ENCODE measurements at regions not wholly inside any gene's neighbourhood (a gene's known extent, or its start where the extent isn't known, plus 50 kb on each side); places are given as distances from the start of the nearest gene placed in this dataset.

DNA sequence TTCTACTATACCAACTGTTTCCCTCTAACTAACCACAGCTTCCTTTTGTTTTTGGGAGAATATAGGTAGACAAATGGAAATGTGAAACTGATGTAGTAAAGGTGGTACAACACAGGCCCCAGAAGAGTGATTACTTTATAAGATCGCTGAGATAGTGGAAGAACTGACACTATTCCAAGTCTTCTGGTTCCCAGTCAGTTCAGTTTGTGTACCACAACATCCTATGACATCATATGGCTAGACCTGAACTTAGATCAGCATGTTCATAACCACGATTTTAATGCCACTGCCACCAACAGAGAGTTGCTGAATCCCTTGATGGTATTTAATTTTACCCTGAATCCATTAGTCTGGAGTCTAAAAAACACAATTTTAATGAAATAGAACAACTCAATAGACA is 328.9 kb downstream of the GPD2 start:
- TF ChIP-seq CHD1 (IDR thresholded peaks at IDR 0.05; ENCODE audit: low read depth, low read length) (no peak), SMC3 (IDR thresholded peaks at IDR 0.05; ENCODE audit: low read depth, low read length) (no peak), POLR2A (IDR thresholded peaks at IDR 0.05; ENCODE audit: low read depth, low read length) (no peak), ELK1 (IDR thresholded peaks at IDR 0.05; ENCODE audit: borderline replicate concordance, low read depth, low read length) (no peak), BHLHE40 (IDR thresholded peaks at IDR 0.05; ENCODE audit: low read depth, low read length) (no peak), MXI1 (IDR thresholded peaks at IDR 0.05; ENCODE audit: borderline replicate concordance, low read depth, low read length) (no peak)
- TF ChIP-seq, protein P1, sequence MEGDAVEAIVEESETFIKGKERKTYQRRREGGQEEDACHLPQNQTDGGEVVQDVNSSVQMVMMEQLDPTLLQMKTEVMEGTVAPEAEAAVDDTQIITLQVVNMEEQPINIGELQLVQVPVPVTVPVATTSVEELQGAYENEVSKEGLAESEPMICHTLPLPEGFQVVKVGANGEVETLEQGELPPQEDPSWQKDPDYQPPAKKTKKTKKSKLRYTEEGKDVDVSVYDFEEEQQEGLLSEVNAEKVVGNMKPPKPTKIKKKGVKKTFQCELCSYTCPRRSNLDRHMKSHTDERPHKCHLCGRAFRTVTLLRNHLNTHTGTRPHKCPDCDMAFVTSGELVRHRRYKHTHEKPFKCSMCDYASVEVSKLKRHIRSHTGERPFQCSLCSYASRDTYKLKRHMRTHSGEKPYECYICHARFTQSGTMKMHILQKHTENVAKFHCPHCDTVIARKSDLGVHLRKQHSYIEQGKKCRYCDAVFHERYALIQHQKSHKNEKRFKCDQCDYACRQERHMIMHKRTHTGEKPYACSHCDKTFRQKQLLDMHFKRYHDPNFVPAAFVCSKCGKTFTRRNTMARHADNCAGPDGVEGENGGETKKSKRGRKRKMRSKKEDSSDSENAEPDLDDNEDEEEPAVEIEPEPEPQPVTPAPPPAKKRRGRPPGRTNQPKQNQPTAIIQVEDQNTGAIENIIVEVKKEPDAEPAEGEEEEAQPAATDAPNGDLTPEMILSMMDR (conservative IDR thresholded peaks at IDR 0.05; ENCODE audit: low read depth, low read length): no peak
- TF ChIP-seq, protein P2, sequence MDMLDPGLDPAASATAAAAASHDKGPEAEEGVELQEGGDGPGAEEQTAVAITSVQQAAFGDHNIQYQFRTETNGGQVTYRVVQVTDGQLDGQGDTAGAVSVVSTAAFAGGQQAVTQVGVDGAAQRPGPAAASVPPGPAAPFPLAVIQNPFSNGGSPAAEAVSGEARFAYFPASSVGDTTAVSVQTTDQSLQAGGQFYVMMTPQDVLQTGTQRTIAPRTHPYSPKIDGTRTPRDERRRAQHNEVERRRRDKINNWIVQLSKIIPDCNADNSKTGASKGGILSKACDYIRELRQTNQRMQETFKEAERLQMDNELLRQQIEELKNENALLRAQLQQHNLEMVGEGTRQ (IDR thresholded peaks at IDR 0.05; ENCODE audit: low read depth, low read length): no peak

Data from IMR-90 (cell line).